HepG2 (cell line): ENCODE measurements at regions not wholly inside any gene's neighbourhood (a gene's known extent, or its start where the extent isn't known, plus 50 kb on each side); places are given as distances from the start of the nearest gene placed in this dataset.

Experiments
- CEBPZ ChIP-seq: IDR thresholded peaks from 2 replicates; pipeline ENCODE4 v1.6.1; 2012; ENCODE audit warnings: low read length, improper control_type of control experiment
- EZH2 ChIP-seq: conservative IDR thresholded peaks from 2 replicates; pipeline ENCODE4 v1.6.1; 2012; ENCODE audit warnings: mild to moderate bottlenecking, low read depth, low read length, moderate library complexity
- MATR3 ChIP-seq: sonication (generic); formaldehyde crosslinking; IDR thresholded peaks from 2 replicates; pipeline ENCODE4 v1.4.0; 2020; ENCODE audit warnings: missing genetic modification reagents
- MTA3 ChIP-seq: sonication (generic); formaldehyde crosslinking; IDR thresholded peaks from 2 replicates; pipeline ENCODE4 v1.4.0; 2020; ENCODE audit warnings: missing genetic modification reagents
- MXD1 ChIP-seq: sonication (generic); formaldehyde crosslinking; IDR thresholded peaks from 2 replicates; pipeline ENCODE4 v1.4.0; 2020; ENCODE audit warnings: mild to moderate bottlenecking, missing genetic modification reagents
- PBX3 ChIP-seq: sonication (generic); formaldehyde crosslinking; IDR thresholded peaks from 2 replicates; pipeline ENCODE4 v1.8.1; 2023; ENCODE audit warnings: missing genetic modification reagents, inconsistent platforms, borderline replicate concordance
- TAF1 ChIP-seq: sonication (generic); formaldehyde crosslinking; IDR thresholded peaks from 2 replicates; pipeline ENCODE4 v1.4.0; 2020; ENCODE audit warnings: missing genetic modification reagents
- ZNF644 ChIP-seq: IDR thresholded peaks from 2 replicates; pipeline ENCODE4 v1.6.1; 2016; ENCODE audit warnings: low read depth

GRCh38 chr12:89140602-89141238 lies 211.6 kb downstream of the DUSP6 start:
- TF ChIP-seq EZH2 (no peak), CEBPZ (no peak), MTA3 (CRISPR knock-in tag) (no peak), ZNF644 (CRISPR knock-in tag) (no peak), MATR3 (CRISPR knock-in tag) (no peak), TAF1 (CRISPR knock-in tag) (no peak), MXD1 (CRISPR knock-in tag) (no peak), PBX3 (CRISPR knock-in tag) (no peak)
